Inflammatory macrophage treated with lipopolysaccharide for 4 hours (primary cell): ENCODE measurements at regions not wholly inside any gene's neighbourhood (a gene's known extent, or its start where the extent isn't known, plus 50 kb on each side); places are given as distances from the start of the nearest gene placed in this dataset.
"Not testable (repeated sequence)": the region's sequence is repeated elsewhere in the genome, so short reads cannot be mapped to it uniquely, and the experiment has no call there.

Source experiments
- DNase-seq: peaks from one replicate; pipeline ENCODE4 v3.0.0-alpha.2; 2020

GRCh38 chr1:234770924-234771540 is 161.1 kb upstream of the IRF2BP2 start:
- no peak for DNase-seq

DNA sequence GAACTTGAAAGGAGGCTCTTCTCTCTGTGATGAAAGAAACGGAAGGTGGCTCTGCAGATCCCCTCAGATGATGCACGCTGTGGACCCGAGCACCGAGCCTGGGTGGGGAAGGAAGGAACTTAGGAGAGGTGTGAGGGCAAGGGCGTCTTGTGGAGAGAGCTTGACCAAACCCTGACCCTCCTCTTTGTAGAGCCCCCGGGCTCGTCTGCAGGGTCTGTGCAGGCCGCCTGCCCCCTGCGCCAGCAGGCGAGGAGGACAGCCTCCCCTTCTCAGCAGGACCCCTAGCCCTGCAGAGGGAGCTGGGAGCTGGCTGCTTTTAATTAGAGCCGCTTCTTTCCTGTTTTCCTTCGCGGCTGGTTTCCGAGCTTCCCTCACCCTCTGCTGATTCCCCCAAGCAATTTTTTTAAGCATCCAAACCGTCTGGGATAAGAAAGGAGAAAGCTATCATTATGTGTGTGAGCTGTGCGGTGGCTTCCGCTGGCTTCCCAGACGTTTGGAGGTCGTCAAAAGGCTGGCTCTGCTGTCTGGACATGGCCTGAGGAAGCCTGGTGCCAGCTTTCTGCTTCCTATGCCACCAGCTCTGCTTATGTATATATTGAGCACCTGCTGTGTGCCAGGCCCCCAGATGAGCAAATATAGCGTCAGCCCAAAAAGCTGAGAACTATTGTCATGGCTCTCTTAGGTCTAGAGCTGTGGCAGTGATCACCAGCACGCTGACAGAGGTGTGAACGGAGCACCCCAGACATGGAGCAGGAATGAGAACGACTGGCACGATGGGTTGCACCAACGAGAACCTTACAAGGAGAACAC is 160.2 kb upstream of the IRF2BP2 start:
- no peak for DNase-seq

- no peak for DNase-seq
Observed at GRCh38 chr1:234769284-234769985, 159.5 kb upstream of the IRF2BP2 start.

- no peak for DNase-seq
Observed at GRCh38 chr1:234768569-234769283, 158.7 kb upstream of the IRF2BP2 start.

GRCh38 chr1:234768171-234768568 is 158.2 kb upstream of the IRF2BP2 start:
- peak; percentile 76 for DNase-seq

GRCh38 chr1:234765672-234766071 is 155.7 kb upstream of the IRF2BP2 start:
- DNase-seq: no peak

- no peak for DNase-seq
Observed at GRCh38 chr1:234765181-234765580, 155.2 kb upstream of the IRF2BP2 start.

DNA sequence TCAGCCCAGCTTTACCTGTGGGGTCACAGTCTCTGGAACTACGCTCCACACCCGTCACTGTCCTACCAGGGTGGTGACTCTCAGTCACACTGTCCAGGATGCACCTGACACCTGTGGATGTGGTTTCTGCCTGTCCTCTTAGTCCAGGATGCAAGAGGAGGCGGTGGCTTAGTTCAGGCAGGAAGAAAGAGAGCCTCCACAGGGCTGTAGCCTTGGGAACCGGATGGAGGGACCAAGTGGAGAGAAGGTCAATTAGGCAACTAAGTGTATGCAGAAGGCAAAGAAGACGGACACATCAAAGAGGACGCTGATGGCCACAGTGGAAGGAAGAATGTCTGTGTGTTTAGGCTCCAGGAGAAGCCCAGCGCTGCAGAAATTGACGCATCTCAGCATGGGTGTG is 153.9 kb upstream of the IRF2BP2 start:
- no peak for DNase-seq

DNA sequence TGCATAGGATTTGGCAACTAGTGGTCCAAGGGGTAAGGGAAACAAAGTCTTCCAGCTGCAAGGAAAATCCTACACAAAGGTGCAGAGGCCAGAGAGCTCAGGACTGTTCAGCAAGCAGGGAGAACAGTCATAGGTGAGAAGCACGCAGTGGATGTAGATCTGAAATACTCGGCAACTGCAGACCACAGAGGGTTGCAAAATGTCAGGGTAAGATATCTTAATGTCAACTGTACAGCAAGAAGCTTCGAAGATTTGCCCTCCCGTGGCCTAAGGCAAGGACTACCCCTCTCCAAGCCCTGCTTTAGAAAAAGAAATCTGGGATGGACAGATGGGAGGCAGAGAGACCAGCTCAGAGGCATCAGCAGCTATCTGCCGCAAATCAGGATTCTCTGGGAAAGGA is 153.4 kb upstream of the IRF2BP2 start:
- DNase-seq: no peak

DNA sequence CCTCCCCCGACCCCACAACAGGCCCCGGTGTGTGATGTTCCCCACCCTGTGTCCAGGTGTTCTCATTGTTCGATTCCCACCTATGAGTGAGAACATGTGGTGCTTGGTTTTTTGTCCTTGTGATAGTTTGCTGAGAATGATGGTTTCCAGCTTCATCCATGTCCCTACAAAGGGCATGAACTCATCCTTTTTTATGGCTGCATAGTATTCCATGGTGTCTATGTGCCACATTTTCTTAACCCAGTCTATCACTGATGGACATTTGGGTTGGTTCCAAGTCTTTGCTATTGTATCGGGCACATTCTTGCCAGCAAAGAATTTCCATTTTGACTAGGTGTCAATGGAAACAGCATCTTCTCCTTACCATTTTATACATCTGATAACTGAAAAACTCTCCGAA is 152.1 kb upstream of the IRF2BP2 start:
- DNase-seq: not testable (repeated sequence)

GRCh38 chr1:234760303-234760723 is 150.3 kb upstream of the IRF2BP2 start:
- no peak for DNase-seq

DNA sequence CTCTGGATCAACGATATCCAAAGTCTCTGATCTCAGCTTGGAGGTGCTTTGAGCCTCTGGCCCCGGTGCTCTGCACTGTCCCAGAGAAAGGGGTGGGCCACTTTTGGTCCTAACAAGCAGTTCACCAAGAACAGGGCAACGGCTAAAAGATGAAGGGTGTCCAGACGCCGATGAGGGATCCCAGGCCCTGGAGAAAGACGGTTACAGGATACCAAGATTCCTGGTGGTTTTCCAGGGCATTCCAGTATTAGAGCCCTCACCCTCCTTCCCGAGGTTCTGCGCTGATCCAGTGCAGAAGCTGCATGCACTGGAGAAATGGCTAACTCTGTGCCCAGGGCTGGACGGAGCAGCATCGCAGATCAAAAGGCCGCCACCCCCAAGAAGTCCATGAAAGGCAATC is 149.9 kb upstream of the IRF2BP2 start:
- DNase-seq: no peak

GRCh38 chr1:234758851-234759250 is 148.9 kb upstream of the IRF2BP2 start:
- no peak for DNase-seq

DNA sequence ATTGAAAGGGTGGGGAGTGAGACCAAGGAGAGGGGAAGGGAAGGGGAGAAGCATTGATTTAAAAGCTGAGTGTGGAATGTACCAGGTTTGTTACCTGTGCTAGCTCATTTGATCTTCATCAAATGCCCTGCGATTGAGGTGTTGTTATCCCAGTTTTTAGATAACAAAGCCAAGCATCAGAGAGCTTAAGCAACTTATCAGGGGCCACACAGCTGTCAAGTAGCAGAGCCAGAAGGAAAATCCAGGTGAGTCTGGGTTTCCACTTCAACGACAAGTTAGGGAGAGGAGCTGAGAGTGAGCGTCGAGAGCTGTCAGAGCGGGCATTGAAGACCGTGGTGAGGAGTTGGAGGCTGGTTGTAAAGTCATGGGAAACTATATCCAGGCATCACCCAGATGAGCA is 146.9 kb upstream of the IRF2BP2 start:
- DNase-seq: no peak

- DNase-seq: no peak
Observed at GRCh38 chr1:234756066-234756774, 146.2 kb upstream of the IRF2BP2 start.

DNA sequence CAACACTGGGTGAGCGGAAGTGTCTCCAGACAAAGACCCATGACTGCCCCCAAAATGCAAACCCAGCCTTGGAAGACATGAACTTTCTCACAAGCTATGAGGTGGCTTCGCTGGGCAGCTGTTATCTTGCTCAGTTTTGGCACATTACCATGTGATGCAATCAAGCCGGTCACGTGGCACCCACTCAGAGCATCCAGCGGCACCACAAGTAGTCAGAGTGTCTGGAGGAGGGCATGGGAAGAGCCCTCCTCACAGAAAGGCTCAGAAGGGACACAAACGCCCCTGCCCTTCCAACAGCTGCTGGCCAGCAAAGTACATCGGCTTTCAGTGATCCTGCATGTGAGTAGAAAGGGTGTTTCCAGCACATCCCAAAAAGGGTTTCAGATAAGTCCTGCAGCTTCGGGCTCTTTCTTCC is 145.5 kb upstream of the IRF2BP2 start:
- DNase-seq: peak; percentile 81

- DNase-seq: no peak
Observed at GRCh38 chr1:234753979-234754378, 144.0 kb upstream of the IRF2BP2 start.

GRCh38 chr1:234752927-234753326 is 142.9 kb upstream of the IRF2BP2 start:
- no peak for DNase-seq

- DNase-seq: no peak
Observed at GRCh38 chr1:234751678-234752077, 141.7 kb upstream of the IRF2BP2 start.

- no peak for DNase-seq
Observed at GRCh38 chr1:234750922-234751627, 141.1 kb upstream of the IRF2BP2 start.

DNA sequence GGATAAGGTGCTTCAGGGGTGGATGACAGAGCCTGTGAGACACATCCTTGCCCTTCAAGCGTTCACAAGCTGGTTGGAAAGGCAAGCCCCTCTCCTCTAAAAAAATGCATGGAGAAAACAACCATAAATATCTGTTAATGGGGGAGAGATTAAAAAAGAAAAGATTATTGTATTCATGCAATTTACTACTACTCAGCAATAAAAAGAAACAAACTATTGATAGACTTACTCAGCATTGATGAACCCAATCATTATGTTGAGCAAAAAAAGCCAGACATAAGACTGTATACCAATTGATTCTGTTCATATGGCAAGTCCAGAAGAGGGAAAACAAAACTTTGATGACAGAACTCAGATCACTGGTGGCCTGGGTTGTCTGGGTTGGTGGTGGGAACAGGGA is 138.7 kb upstream of the IRF2BP2 start:
- DNase-seq: no peak

- DNase-seq: peak; percentile 53
Observed at GRCh38 chr1:234748066-234748465, 138.1 kb upstream of the IRF2BP2 start.
